ENCODE measurements at regions not wholly inside any gene's neighbourhood (a gene's known extent, or its start where the extent isn't known, plus 50 kb on each side); places are given as distances from the start of the nearest gene placed in this dataset.
"Not testable (repeated sequence)": the region's sequence is repeated elsewhere in the genome, so short reads cannot be mapped to it uniquely, and the experiment has no call there.

DNA sequence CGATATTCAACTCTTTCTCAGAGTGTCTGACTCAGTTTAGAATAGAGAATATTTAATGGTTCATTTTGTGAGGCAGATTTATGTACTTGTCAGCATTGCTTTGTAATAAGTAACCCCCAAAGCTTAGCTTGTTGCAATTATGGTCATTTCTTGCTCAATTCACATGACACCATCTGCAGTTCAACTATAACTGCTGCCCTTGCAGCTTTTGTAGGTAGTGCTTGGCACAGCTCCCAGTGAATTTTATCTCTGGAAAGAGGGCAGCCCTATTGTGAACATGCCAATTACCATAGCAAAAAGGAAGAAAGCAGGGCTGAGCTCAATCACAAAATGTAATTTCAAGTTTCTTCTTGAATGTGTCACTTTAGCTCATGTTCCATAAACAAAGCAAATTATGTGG is 1587.7 kb upstream of the ACO1 start:
- no peak for DNase-seq

DNA sequence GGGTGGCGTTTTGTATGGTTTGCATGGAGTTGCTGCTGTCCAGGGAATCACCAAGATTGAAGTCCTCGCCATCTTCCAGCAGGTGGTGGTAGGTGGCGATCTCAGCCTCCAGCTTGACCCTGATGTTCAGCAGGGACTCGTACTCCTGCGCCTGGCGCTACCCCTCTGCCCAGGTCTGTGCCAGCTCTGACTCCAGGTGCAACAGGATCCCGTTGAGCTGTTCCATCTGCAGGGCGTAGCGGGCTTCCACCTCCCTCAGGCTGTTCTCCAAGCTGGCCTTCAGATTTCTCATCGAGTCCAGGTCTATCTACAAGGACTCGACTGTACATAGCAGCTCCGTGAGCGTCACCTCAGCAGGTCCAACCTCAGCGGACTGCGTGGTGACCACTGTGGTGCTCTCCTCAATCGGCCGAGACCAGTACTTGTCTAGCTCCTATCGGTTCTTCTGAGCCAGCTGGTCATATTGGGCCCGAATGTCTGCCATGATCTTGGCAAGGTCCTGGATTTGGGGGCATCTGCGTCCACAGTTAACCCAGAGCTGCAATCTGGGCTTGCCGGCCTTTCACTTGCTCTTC is 1584.8 kb upstream of the ACO1 start:
- DNase-seq, result no peak

DNA sequence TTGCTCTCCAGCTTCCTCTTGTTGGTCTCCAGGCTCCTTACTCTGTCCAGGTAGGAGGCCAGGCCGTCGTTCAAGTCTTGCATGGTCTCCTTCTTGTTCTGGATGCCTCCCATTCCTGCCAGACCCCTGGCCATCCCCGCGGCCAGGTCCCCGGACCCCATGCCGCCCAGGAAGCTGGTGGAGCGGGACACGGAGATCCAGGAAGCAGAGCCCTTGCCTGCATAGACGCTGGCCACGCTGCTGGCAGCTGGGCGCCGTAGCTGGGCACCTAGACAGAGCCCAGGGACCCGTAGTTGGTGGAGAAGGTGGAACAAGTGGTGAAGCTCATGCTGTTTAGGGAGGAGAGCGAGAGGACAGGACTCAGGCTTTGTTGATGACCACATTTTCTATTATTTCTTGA is 1584.0 kb upstream of the ACO1 start:
- no peak for DNase-seq

DNA sequence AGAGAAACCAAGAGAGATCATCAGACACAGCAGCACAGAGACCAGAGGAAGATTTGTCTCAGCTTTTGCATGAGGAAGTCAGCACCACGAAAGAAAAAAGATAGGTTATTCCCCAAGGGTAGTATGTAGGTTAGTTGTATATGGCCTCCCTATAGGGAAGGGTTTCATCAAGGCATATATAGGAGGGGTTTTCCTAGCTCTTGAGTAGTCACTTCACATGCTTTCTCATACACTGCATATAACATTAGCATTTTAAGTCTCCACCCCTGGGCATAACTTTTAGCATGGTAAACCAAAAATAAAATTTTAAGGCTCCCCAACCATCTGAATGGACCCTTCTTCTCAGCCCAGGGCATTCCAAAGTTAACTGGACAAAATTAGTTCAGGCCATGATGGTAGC is 1571.6 kb upstream of the ACO1 start:
- DNase-seq, result no peak

DNA sequence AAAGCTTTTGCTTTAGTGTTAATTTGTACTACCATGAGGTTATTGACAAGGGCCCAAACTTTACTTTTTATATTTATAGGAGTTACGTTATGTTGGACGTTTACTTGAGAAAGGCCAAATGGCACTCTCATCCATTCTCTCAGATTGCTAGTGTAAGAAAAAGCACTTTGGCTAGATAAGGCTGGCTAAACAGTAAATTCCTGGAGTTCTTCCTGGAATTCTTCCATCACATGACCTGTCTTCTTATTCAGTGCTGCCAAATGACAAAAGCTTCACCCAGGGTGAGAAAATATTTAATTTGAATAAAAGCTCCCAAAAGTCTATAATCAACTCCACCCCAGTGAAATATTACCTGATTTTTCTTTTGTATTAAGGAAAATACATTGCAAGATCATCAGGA is 1568.9 kb upstream of the ACO1 start:
- DNase-seq, result no peak

DNA sequence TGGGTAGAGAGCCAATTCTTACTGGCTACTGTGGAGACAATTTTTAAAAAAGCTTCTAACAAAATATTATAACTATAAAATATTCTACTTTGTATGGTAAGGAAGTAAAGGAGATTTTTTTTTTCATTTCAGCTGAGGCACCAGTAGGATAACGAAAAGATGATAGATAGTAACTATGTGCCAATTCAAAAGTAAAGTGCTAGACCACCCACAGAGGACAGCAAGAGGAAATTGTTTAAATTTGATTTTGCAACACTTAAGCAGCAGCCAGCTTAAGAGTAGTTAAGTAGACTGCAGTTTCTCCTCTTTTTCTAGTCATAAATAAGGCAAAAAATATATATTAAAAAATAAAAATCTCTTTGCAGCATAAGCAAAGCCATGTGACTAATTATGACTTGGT is 1539.3 kb upstream of the ACO1 start:
- DNase-seq, result no peak

DNA sequence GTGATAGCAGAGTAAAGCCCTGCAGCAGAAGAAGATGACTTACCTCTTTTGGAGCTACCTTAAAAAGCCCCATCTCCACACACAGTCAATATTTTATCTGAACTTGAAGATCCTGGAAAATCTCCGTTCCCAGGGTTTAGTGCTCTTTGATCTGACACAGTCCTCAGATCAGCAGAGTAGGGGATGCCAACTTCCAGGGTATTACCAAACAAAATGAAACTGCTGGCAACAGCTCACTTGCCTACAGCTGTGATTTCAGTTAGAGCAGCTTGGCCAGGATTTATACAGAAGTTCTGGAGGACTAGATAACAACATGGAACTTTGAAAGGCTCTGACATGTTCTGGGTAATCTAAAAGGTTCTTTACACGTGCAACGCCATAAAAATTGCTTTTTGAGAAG is 1537.8 kb upstream of the ACO1 start:
- DNase-seq, result no peak

DNA sequence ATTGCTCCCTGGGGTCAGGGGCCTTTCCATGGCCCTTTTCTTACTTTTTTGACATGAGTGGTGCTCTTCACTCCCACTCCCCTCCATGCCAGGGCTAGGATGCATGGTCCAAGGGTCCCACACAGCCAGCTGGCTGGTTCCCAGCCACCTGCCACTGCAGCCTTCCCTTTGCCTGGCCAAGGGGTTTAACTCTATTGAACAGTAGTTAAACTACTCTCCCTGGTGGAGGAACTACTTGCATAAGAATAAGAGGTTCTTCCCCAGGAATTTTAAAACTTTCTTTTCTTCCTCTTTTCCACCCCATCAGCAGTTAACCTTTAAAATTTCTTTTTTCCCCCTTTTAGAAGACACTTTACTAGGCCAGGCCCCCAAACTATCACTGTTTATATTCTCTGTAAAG is 1532.8 kb upstream of the ACO1 start:
- DNase-seq, result no peak

DNA sequence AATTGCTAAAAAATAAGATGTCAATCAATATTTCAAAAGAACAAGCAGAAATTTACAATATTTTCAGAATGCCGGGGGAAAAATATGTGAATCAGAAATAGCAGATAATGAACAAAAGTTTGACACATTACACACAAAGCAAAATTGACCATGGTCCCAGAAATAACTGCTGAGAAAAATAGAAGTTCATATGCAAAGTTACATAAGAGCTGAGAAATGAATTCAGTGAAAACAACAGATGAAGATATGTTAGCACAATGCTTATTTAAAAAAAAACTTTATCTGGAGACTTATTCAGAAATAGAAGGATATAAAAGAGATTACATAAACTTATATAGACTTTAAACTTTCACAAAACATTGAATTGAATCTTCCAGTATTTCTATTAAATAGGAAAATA is 1483.7 kb upstream of the ACO1 start:
- no peak for DNase-seq

DNA sequence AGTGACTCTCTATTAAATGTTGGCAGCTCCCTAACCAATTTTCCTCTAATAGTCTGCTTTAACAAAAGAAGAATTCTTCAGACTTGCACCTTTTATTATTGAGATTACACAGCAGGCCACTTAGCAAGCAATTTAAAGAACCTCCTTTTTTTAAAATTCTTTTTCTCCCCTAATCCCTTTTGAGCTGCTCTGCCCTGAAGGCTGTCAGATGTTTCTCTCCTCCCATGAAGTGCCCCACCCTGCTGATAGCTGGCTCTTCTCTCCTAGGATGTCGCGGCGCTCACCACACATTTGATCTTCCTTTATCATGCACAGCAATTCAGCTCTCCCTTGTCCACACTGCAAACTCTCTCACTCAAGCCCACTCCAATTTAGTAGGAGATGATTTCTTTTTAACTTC is 1471.1 kb upstream of the ACO1 start:
- DNase-seq, result no peak

DNA sequence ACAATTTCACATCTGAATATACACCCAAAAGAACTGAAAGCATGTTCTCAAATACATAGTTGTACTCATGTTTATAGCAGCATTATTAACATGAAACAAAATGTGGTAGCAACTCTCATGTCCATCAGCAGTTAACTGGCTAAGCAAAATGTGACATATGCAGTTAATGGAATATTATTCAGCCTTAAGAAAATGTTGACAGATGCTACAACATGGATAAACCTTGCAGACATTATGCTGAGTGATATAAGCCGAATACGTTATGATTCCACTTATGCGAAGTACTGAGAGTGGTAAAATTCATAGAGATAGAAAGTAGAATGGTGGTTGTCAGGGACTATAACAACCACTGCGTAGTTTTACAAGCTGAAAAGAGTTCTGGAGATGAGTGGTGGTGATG is 1469.0 kb upstream of the ACO1 start:
- DNase-seq, result no peak

DNA sequence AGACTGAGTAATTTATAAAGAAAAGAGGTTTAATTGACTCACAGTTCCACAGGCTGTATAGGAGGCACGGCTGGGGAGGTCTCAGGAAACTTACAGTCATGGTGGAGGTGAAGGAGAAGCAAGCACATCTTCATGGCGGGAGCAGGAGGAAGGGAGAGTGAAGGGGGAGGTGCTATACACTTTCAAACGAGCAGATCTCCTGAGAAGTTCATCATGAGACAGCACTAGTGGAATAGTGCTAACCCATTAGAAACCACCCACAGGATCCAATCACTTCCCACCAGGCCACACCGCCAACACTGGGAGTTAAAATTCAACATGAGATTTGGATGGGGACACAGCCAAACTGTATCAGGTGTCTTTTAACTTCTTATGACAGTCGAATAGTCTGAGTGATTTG is 1459.3 kb upstream of the ACO1 start:
- no peak for DNase-seq

DNA sequence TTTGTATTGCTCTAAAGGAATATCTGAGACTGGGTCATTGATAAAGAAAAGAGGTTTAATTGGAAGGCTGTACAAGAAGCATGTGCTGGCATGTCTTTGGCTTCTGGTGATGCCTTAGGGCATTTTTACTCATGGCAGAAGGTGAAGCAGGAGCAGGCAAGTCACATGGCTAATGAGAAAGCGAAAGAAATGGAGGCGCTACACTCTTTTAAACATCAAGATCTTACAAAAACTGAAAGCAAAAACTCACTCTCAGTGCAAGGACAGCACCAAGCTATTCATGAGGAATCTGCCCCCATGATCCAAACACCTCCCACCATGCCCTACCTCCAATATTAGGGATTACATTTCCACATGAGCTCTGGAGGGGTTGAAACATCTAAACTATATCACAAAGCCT is 1458.8 kb upstream of the ACO1 start:
- DNase-seq, result no peak

DNA sequence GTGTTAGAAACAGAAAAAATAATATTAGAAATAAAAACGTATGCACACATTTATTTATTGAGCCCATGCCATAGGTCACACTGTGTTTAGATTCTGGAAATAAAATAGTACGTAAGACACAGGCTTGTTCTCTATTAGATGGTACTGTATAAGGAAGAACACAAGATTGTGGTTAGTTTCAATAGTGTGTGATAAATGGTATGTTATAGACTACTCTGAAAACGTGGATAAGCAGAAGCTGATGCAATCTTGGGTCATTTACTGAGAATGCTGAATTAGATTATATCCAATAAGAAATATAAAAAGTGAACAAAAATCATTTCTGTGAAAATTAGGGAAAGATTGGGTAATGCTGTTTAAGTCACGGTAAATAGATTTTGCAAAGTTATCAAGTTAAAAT is 1456.4 kb upstream of the ACO1 start:
- DNase-seq, result no peak

DNA sequence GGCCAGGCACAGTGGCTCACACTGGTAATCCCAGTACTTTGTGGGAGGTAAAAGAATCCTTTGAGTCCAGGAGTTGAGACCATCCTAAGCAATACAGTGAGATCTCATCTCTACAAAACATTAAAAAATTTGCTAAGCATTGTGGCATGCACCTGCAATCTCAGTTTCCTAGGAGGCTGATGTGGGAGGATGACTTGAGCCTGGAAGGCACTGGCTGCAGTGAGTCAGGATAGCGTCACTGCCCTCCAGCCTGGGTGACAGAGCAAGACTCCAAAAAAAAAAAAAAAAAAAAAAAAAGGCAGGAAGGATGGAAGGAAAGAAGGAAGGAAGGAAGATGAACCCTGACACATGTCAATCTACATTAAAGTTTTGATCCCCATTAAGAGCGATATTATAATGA is 1452.2 kb upstream of the ACO1 start:
- no peak for DNase-seq

DNA sequence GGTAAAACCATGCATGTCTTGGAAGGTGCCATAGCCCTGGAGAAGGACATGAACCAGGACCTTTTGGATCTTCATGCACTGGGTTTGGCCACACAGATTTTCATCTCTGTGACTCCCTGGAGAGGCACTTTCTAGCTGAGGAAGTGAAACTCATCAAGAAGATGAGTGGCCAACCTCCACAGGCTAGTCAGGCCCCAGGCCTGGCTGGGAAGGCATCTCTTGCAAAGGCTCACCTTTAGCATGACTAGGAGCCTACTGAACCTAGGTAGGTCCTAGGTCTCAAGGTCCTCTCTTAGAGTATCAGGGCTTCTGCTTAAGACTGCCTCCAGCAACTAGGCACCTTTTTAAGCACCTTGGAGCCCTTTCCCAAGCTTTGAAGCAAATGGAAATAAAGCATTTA is 1448.7 kb upstream of the ACO1 start:
- DNase-seq, result no peak

DNA sequence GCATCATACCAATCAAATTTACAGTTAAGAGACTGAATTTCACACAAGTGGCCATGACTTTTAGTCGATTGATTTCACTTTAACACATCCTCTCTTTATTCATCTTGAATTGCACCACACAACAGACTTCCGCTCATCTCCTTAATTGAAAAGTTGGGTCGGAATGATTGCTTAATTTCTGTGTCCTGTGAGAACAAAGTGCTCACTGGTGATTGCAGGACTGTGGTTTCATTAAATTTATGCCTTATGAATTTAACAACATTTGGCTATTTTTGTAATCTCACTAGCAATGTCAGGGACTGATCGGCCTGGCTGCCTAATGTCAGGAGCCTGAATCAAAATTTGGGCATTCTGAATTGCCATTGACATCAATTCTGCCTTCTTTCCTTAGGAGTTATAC is 1447.3 kb upstream of the ACO1 start:
- no peak for DNase-seq

DNA sequence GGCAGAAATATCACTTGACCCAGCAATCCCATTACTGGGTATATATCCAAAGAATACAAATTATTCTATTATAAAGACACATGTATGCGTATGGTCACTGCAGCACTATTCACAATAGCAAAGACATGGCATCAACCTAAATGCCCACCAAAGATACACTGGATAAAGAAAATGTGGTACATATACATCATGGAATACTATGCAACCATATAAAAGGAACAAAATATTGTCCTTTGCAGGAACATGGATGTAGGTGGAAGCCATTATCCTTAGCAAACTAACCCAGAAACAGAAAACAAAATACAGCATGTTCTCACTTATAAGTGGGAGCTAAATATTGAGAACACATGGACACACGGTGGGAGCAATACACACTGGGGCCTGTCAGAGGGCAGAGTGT is 1441.6 kb upstream of the ACO1 start:
- DNase-seq, result not testable (repeated sequence)

DNA sequence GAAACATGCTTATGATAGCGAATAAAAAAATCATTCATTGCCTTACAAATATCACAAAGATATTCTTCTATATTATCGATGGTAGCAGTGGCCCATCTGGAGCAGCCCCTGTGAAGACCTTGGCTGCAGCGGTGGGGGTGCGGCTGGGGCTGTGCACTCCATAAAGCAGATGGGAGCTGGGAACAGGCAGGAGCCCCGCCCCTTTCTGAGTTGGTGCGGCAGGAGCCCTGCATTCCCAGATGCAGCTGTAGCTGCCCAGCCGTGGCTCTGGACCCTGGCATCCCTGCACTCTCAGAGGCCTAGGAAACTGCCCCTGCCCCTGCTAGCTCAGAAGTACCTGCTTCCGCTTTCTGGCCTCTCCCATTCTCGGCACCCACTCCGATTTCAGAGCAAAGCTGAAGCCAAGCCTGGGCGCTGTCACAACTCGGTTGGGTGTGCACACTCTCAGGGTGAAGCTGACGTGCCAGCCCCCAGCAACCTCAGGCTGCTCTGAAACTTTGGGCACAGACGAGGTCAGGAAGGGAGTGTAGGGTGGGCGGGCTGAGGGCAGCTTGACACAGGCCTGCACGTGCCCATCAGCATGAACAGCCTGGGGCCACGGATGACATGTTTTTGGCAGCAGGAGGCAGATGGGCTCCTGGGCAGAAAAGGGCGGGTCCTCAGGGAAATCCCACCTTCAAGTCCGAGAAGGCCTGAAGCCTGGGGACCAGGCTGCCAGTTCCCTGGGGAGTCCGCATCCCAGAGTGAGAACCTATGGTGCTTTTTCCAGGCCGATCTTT is 1440.8 kb upstream of the ACO1 start:
- DNase-seq, result no peak

DNA sequence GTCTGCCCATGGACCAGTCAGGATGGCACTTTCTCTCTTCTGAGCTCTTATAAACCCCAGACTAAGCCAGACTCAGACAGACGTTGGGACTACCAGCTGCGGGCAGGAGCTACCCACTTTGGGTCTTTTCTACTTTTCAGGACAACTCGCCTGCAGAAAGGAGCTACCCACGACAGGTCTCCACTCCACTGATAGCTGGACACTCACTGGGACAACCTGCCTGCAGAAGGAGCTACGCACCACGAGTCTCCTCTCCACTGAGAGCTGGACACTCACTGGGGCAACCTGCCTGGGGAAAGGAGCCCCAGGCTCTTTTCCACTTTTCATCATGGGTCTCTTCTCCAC is 1440.2 kb upstream of the ACO1 start:
- DNase-seq, result no peak

DNA sequence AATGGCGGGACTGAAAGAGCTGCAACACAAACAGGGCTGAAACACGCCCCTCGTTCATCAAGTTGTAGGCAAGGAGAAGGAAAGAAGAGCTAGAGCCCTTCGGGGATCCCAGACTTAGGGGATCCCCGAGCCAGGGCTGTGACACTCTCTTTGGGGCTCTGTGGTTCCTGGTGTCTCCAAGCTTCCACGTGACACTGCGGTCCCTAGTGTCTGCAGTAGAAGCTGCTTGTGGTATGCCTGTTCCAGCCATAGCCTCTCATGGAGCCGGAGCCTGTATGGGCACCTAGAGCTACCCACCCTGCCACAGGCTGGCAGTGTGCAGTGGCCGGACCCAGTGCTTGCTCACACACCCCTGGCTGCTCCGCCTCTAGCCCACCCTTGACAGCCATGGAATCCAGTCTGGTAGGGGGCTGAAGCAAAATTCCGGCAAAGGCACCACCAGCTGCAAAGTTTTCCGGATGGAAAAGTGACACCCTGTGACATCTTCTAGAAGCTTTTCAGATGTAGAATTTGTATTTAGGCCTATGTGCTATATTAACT is 1439.6 kb upstream of the ACO1 start:
- no peak for DNase-seq

DNA sequence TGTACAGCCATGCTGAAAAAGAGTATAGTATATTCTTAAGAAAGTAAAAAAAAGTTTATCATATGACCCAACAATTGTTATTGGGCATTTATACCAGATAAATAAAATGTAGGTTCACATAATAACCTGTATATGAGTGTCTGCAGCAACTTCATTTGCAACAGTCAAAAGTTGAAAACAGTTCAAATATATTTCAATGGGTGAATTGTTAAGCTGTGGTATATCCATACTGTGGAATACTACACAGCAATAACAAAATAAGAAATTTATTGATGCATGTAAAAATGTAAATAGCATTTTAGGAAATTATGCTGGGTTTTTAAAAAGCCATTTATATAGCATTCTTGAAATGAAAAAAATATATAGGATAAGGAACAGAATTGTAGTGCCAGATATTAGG is 1420.1 kb upstream of the ACO1 start:
- DNase-seq, result no peak

DNA sequence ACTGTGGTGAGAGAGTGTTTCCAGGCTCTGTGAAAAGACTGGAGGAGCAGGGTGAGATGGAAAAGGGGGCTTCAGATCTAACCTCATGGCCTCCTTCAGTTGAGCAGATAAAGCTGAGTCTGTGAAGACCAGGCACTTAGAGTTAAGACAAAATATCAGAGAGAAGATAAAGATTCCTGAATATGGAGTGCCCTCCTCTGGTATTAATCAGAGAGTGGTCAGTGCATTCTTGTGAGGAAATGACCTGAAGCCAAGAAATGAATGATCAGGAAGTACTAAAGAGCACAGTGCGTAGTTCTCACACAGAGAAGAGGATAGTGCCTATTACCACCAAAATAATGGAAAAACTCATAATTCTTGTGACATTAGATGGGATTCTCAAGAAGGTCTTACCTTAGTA is 1417.0 kb upstream of the ACO1 start:
- peak; percentile 8 for DNase-seq

DNA sequence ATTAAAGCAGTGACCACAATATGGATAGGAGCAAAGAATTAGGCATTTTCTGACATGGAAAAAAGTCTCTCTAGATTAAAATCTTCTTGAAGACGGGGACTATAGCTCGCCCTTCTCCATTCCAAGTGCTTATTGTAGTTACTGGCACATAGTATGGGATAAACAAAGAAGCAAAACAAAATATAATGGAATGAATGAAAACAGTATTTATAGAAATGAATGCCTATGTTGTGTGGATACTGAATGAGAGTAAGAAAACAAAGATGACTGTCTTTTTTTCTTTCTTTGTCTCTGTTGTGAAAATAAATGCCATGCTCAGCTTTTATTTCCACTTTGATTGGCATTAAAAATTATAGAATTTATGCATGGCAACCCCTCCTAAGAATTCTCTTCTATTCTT is 1414.3 kb upstream of the ACO1 start:
- DNase-seq, result no peak

DNA sequence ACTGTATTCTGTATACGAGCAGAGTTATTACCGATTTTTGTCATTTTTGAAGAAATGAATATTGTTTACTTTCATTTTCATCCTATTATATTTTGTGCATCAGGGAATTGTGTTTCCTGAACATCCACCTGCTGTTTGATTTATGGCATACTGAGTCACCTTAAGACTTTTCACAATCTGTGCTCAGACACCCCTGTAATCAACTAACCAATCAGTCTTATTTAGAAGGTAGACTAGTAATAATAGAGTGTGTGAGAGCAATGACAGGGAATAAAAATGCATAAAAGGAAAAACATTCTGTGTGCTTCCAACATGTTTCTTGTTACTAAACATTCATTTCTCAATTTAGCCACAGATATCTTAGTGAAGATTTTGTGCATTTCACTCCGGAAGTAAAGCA is 1413.6 kb upstream of the ACO1 start:
- DNase-seq, result no peak

Measured in retina (tissue), 1 donor.